ENCODE measurements at regions not wholly inside any gene's neighbourhood (a gene's known extent, or its start where the extent isn't known, plus 50 kb on each side); places are given as distances from the start of the nearest gene placed in this dataset.

DNA sequence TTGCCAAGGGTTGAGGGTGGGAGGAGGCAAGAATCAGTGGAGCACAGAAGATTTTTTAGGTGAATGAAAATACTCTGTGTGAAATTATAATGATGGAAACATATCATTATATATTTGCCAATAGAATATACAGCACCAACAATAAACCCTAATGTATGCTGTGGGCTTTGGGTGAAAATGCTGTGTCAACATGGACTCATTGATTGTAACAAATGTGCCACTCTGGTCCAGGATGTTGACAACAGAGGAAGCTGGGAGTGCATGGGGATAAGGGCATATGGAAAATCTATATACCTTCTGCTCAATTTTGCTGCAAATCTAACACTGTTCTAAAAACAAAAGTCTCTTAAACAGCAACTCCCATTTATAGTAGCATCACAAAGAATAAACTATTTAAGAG lies 114.3 kb downstream of the LYZL1 start:
- no peak for DNase-seq

GRCh38 chr10:29407280-29407858 lies 118.5 kb downstream of the LYZL1 start:
- no peak for DNase-seq

Data from NCI-H2029 treated with DMSO at 0.1 percent for 48 hours (cell line).